ENCODE measurements at regions not wholly inside any gene's neighbourhood (a gene's known extent, or its start where the extent isn't known, plus 50 kb on each side); places are given as distances from the start of the nearest gene placed in this dataset.
"Not testable (repeated sequence)": the region's sequence is repeated elsewhere in the genome, so short reads cannot be mapped to it uniquely, and the experiment has no call there.

DNA sequence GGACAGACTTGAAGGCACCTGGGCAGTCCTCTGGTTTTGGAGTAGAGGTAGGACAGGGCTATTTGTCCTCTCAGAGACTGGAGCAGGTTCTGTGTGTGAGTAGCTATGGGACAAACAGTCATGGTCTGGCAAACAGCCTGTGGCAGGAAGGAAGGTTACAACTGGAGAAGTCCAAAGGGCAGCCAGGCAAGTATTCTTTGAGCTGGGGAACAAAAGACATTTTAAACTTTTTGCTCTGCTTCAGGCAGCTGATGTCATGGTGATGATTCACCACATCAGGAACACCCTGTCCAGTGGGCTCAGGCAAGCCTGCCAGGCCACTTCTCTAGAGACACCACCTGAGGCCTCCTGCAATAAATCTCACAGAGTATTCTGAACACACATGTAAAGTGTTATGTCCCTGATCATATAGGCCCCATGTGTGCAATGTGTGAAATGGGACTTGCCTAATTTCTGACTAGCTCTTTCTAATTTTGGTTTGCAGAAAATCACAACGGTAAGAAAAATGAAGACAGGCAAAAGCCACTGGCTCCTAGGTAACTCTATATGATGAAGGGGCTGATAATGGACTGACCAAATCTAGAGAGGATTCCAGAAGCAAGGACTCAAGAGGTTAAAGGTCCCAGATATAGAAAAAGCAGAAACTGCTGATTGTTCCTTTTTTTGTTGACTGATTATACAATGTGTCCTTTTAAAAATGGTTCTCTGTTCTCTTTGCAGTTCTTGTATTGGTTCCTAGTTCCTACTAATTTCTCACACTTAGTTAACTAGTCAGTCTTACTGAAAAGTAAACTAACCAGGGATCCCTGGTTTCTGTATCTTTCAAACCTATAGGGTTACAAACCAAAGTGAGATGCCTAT lies 58.7 kb downstream of the PPIAL4G start:
- TF ChIP-seq, protein P1, sequence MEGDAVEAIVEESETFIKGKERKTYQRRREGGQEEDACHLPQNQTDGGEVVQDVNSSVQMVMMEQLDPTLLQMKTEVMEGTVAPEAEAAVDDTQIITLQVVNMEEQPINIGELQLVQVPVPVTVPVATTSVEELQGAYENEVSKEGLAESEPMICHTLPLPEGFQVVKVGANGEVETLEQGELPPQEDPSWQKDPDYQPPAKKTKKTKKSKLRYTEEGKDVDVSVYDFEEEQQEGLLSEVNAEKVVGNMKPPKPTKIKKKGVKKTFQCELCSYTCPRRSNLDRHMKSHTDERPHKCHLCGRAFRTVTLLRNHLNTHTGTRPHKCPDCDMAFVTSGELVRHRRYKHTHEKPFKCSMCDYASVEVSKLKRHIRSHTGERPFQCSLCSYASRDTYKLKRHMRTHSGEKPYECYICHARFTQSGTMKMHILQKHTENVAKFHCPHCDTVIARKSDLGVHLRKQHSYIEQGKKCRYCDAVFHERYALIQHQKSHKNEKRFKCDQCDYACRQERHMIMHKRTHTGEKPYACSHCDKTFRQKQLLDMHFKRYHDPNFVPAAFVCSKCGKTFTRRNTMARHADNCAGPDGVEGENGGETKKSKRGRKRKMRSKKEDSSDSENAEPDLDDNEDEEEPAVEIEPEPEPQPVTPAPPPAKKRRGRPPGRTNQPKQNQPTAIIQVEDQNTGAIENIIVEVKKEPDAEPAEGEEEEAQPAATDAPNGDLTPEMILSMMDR (IDR thresholded peaks at IDR 0.05; ENCODE audit: borderline replicate concordance, extremely low read depth, low read length, poor library complexity, severe bottlenecking) = not testable (repeated sequence)
- TF ChIP-seq EZH2 (IDR thresholded peaks at IDR 0.05; ENCODE audit: borderline replicate concordance, low read depth, low read length, severe bottlenecking) = not testable (repeated sequence)
